HEK293T (cell line): ENCODE measurements at regions not wholly inside any gene's neighbourhood (a gene's known extent, or its start where the extent isn't known, plus 50 kb on each side); places are given as distances from the start of the nearest gene placed in this dataset.
A peak's percentile ranks its signal among the peaks of the same experiment; 100 is the strongest.
"Not testable (repeated sequence)": the region's sequence is repeated elsewhere in the genome, so short reads cannot be mapped to it uniquely, and the experiment has no call there.

ENCODE experiments used
- CTCF ChIA-PET: fragments of 350-600 bp; formaldehyde crosslinking; extraction: SDS; loops from one replicate; lab custom pipeline; 2021; ENCODE audit warnings: antibody characterized with exemption, inconsistent platforms; lab: Yijun Ruan, JAX
- POLR2A ChIA-PET: fragments of 350-600 bp; formaldehyde crosslinking; extraction: SDS; loops from one replicate; lab custom pipeline; 2020; ENCODE audit warnings: antibody characterized with exemption, inconsistent platforms; lab: Yijun Ruan, JAX
- DNase-seq: peaks from one replicate; pipeline ENCODE4 v3.0.0; 2012; ENCODE audit warnings: mixed read lengths; ENCODE audit errors: extremely low spot score
- ARNT ChIP-seq: fragments of 450-650 bp; IDR thresholded peaks from 2 replicates; pipeline ENCODE4 v1.6.1; 2017; ENCODE audit warnings: mild to moderate bottlenecking
- BHLHE40 ChIP-seq: fragments of 450-650 bp; IDR thresholded peaks from 2 replicates; pipeline ENCODE4 v1.6.1; 2016; ENCODE audit warnings: mild to moderate bottlenecking, moderate library complexity, borderline replicate concordance
- CTBP1 ChIP-seq: fragments of 450-650 bp; IDR thresholded peaks from 2 replicates; pipeline ENCODE4 v1.6.1; 2016; ENCODE audit warnings: borderline replicate concordance
- ELF4 ChIP-seq: fragments of 450-650 bp; IDR thresholded peaks from 2 replicates; pipeline ENCODE4 v1.6.1; 2017; ENCODE audit warnings: antibody characterized with exemption
- FOXA1 ChIP-seq: fragments of 450-650 bp; IDR thresholded peaks from 2 replicates; pipeline ENCODE4 v1.6.1; 2016; ENCODE audit warnings: mild to moderate bottlenecking
- FOXK2 ChIP-seq: fragments of 450-650 bp; IDR thresholded peaks from 2 replicates; pipeline ENCODE4 v1.6.1; 2016; ENCODE audit warnings: mild to moderate bottlenecking
- FOXM1 ChIP-seq: fragments of 450-650 bp; IDR thresholded peaks from 2 replicates; pipeline ENCODE4 v1.6.1; 2017; ENCODE audit warnings: mild to moderate bottlenecking, borderline replicate concordance
- HDGF ChIP-seq: fragments of 450-650 bp; IDR thresholded peaks from 2 replicates; pipeline ENCODE4 v1.6.1; 2017; ENCODE audit warnings: antibody characterized with exemption, borderline replicate concordance
- L3MBTL2 ChIP-seq: fragments of 450-650 bp; conservative IDR thresholded peaks from 2 replicates; pipeline ENCODE4 v1.6.1; 2016; ENCODE audit warnings: mild to moderate bottlenecking
- LEF1 ChIP-seq: fragments of 450-650 bp; IDR thresholded peaks from 2 replicates; pipeline ENCODE4 v1.6.1; 2017; ENCODE audit warnings: mild to moderate bottlenecking, borderline replicate concordance
- NFRKB ChIP-seq: fragments of 450-650 bp; IDR thresholded peaks from 2 replicates; pipeline ENCODE4 v1.6.1; 2016; ENCODE audit warnings: mild to moderate bottlenecking, moderate library complexity
- PKNOX1 ChIP-seq: fragments of 450-650 bp; IDR thresholded peaks from 2 replicates; pipeline ENCODE4 v1.6.1; 2016
- SP1 ChIP-seq: fragments of 450-650 bp; IDR thresholded peaks from 2 replicates; pipeline ENCODE4 v1.6.1; 2017
- SUZ12 ChIP-seq: fragments of 450-650 bp; IDR thresholded peaks from 2 replicates; pipeline ENCODE4 v1.6.1; 2016; ENCODE audit warnings: mild to moderate bottlenecking
- TARDBP ChIP-seq: fragments of 450-650 bp; IDR thresholded peaks from 2 replicates; pipeline ENCODE4 v1.6.1; 2016
- ZNF384 ChIP-seq: fragments of 450-650 bp; IDR thresholded peaks from 2 replicates; pipeline ENCODE4 v1.6.1; 2016

GRCh38 chr13:105702441-105702840 lies 833.0 kb downstream of the EFNB2 start:
- ChIA-PET POLR2A (no interaction called here), CTCF (no interaction called here)
- no peak for DNase-seq
- TF ChIP-seq TARDBP = no peak

DNA sequence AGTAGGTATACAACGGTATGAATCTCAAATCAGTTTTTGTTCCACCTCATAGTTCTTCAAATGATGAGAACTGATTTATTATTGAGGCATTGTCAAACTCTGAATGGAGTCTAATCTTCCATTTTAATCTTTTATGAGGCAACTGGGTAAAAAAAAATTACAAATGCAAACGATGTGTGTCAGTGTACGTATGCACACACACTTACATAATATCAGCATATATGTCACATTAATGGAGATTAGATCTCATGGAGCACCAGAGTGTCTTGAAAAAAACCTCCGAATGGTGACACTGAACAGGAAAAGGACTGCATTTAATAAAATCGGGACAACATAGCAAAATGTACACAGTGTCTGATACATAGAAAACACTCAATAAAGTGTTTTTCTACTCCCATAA lies 842.7 kb downstream of the EFNB2 start:
- CTCF ChIA-PET = no interaction called here
- DNase-seq = no peak
- POLR2A ChIA-PET = no interaction called here
- TF ChIP-seq SUZ12 (no peak), BHLHE40 (no peak), NFRKB (no peak), SP1 (no peak), PKNOX1 (no peak), HDGF (no peak), CTBP1 (no peak), LEF1 (no peak), ELF4 (no peak), FOXM1 (no peak), TARDBP (no peak), FOXA1 (no peak), ZNF384 (no peak), L3MBTL2 (no peak), ARNT (no peak), FOXK2 (no peak)

GRCh38 chr13:105684216-105684615 lies 851.2 kb downstream of the EFNB2 start:
- TF ChIP-seq FOXK2 (no peak), SP1 (no peak), ARNT (no peak), TARDBP (no peak), BHLHE40 (no peak), CTBP1 (no peak), FOXA1 (no peak), SUZ12 (no peak), FOXM1 (no peak), NFRKB (no peak)
- DNase-seq = no peak
- CTCF ChIA-PET = no interaction called here
- POLR2A ChIA-PET = no interaction called here

DNA sequence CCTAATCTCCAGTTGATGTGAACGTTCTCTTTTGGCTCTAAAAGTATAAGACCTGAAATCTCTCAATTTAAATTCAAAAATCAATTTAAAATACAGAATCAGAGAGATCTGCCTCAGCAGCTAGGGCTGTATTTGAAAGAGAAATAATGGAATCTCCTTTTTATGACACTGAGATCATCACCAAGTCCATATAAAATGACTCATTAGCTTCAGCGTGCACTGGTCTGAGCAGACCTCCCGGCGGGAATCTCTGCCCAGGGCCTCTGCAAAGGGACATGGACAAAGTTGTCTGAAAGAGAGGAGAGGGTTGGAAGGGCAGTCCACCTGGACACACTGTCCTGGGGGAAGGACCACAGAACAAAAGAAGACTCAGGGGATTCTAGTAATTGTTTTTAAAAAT lies 855.6 kb downstream of the EFNB2 start:
- POLR2A ChIA-PET = no interaction called here
- DNase-seq = peak; percentile 8
- no peak for TF ChIP-seq CTBP1
- no peak for TF ChIP-seq L3MBTL2
- TF ChIP-seq SUZ12 = no peak
- CTCF ChIA-PET = interaction anchor here (0.6 kb wide), 1 partner anchor 170 kb away, joined by 3 read pairs; no protein-coding TSS in a partner anchor

GRCh38 chr13:105678072-105678471 lies 857.4 kb downstream of the EFNB2 start:
- DNase-seq = no peak
- TF ChIP-seq FOXA1 = no peak
- no peak for TF ChIP-seq NFRKB
- no peak for TF ChIP-seq PKNOX1
- no peak for TF ChIP-seq L3MBTL2
- TF ChIP-seq LEF1 = no peak
- no peak for TF ChIP-seq FOXK2
- no peak for TF ChIP-seq CTBP1
- TF ChIP-seq ELF4 = no peak
- no peak for TF ChIP-seq ARNT
- TF ChIP-seq SP1 = no peak
- no peak for TF ChIP-seq BHLHE40
- no peak for TF ChIP-seq FOXM1
- ChIA-PET CTCF (no interaction called here), POLR2A (no interaction called here)

- ChIA-PET POLR2A (no interaction called here), CTCF (no interaction called here)
- no peak for DNase-seq
- TF ChIP-seq FOXM1 = no peak
Observed at GRCh38 chr13:105672881-105673280, 862.6 kb downstream of the EFNB2 start.

DNA sequence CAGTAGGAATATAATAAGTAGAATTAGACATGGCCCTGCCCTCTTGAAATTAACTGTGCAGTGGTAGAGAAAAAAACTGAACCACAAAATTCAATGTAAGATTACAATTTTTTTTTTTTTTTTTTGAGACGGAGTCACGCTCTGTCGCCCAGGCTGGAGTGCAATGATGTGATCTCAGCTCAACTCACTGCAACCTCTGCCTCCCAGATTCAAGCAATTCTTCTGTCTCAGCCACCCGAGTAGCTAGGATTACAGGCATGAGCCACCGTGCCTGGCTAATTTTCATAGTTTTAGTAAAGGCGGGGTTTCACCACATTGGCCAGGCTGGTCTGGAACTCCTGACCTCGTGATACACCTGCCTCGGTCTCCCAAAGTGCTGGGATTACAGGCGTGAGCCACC lies 864.3 kb downstream of the EFNB2 start:
- POLR2A ChIA-PET, CTCF ChIA-PET, DNase-seq: not testable (repeated sequence)

- TF ChIP-seq ELF4 = no peak
- no peak for TF ChIP-seq CTBP1
- no peak for TF ChIP-seq SP1
- TF ChIP-seq LEF1 = no peak
- TF ChIP-seq L3MBTL2 = no peak
- TF ChIP-seq NFRKB = no peak
- no peak for TF ChIP-seq HDGF
- no peak for TF ChIP-seq ZNF384
- no peak for TF ChIP-seq SUZ12
- ChIA-PET CTCF (no interaction called here), POLR2A (no interaction called here)
- no peak for DNase-seq
Observed at GRCh38 chr13:105670179-105670990, 865.1 kb downstream of the EFNB2 start.
